ENCODE measurements at regions not wholly inside any gene's neighbourhood (a gene's known extent, or its start where the extent isn't known, plus 50 kb on each side); places are given as distances from the start of the nearest gene placed in this dataset.
"Not testable (repeated sequence)": the region's sequence is repeated elsewhere in the genome, so short reads cannot be mapped to it uniquely, and the experiment has no call there.

- TF ChIP-seq CTCF (conservative IDR thresholded peaks at IDR 0.05; ENCODE audit: low read depth, low read length); RAD21 (IDR thresholded peaks at IDR 0.05; ENCODE audit: low read length); RCOR1 (IDR thresholded peaks at IDR 0.05; ENCODE audit: insufficient replicate concordance, low read length); POLR2A (IDR thresholded peaks at IDR 0.05; ENCODE audit: low read depth, low read length); FOS (IDR thresholded peaks at IDR 0.05; ENCODE audit: low read depth, low read length); USF2 (IDR thresholded peaks at IDR 0.05; ENCODE audit: low read depth, low read length); MAFK (IDR thresholded peaks at IDR 0.05; ENCODE audit: low read depth, low read length); CHD1 (IDR thresholded peaks at IDR 0.05; ENCODE audit: low read depth, low read length): not testable (repeated sequence)
These were observed 409.9 kb downstream of the TMEM232 start for GRCh38 chr5:110316566-110316965.

All from IMR-90 (cell line).